PC-3 (cell line): ENCODE measurements at regions not wholly inside any gene's neighbourhood (a gene's known extent, or its start where the extent isn't known, plus 50 kb on each side); places are given as distances from the start of the nearest gene placed in this dataset.

ENCODE experiments used
- ATAC-seq: fragments of 200-7000 bp; cut with Tn5 transposase; 2 replicates; pipeline ENCODE4 v1.9.1; 2020; ENCODE audit warnings: mild to moderate bottlenecking, moderate library complexity
- BruUV-seq: library from RNA; stranded (reverse); fragments of 400-500 nt; replicated peaks from 2 replicates; lab custom pipeline; 2021; lab: Mats Ljungman, UMichigan
- CTCF ChIA-PET: fragments of 300-600 bp; sonication (Branson Sonifier 250); formaldehyde crosslinking; loops from one replicate; lab custom pipeline; 2022; ENCODE audit warnings: antibody characterized with exemption; lab: Charles Lee
- POLR2A ChIA-PET: fragments of 300-600 bp; sonication (Branson Sonifier 250); formaldehyde crosslinking; loops from one replicate; lab custom pipeline; 2022; ENCODE audit warnings: antibody characterized with exemption; ENCODE audit not compliant: unreplicated experiment; lab: Charles Lee
- DNase-seq: peaks from one replicate; pipeline ENCODE4 v3.0.0-alpha.2; 2015
- H2AFZ ChIP-seq: fragments of 300-600 bp; sonication (generic); 2 replicates; pipeline ENCODE4 v1.6.0; 2016; ENCODE audit warnings: antibody characterized with exemption, low read length
- H3F3A ChIP-seq: fragments of 300-600 bp; sonication (generic); one replicate; pipeline ENCODE4 v1.6.0; 2017; ENCODE audit warnings: antibody characterized with exemption, low read length, control low read depth, mild to moderate bottlenecking; ENCODE audit not compliant: unreplicated experiment
- H3K27ac ChIP-seq: fragments of 300-600 bp; sonication (generic); 2 replicates; pipeline ENCODE4 v1.5.1; 2016; ENCODE audit warnings: mild to moderate bottlenecking, low read length
- H3K27me3 ChIP-seq: fragments of 300-600 bp; sonication (generic); 2 replicates; pipeline ENCODE4 v1.6.1; 2016; ENCODE audit warnings: low read length, mixed read lengths
- H3K36me3 ChIP-seq: fragments of 300-600 bp; sonication (generic); 2 replicates; pipeline ENCODE4 v1.6.1; 2016; ENCODE audit warnings: low read depth, mixed run types, low read length, mixed read lengths
- H3K4me1 ChIP-seq: fragments of 300-600 bp; sonication (generic); 2 replicates; pipeline ENCODE4 v1.5.1; 2016; ENCODE audit warnings: low read length; ENCODE audit not compliant: insufficient read depth
- H3K4me2 ChIP-seq: fragments of 300-600 bp; sonication (generic); 2 replicates; pipeline ENCODE4 v1.6.0; 2016; ENCODE audit warnings: low read length
- H3K4me3 ChIP-seq: fragments of 300-600 bp; sonication (generic); 2 replicates; pipeline ENCODE4 v1.5.1; 2016; ENCODE audit warnings: mild to moderate bottlenecking, low read length, mixed read lengths
- H3K79me2 ChIP-seq: fragments of 300-600 bp; sonication (generic); 2 replicates; pipeline ENCODE4 v1.6.1; 2017; ENCODE audit warnings: low read length, mixed read lengths
- H3K9ac ChIP-seq: fragments of 300-600 bp; sonication (generic); 2 replicates; pipeline ENCODE4 v1.6.0; 2016; ENCODE audit warnings: mild to moderate bottlenecking, low read length
- H3K9me2 ChIP-seq: fragments of 300-600 bp; sonication (generic); replicated peaks from 2 replicates; pipeline ENCODE4 v1.6.1; 2016; ENCODE audit warnings: mixed run types, low read length, mixed read lengths
- H3K9me3 ChIP-seq: fragments of 300-600 bp; sonication (generic); 2 replicates; pipeline ENCODE4 v1.6.1; 2016; ENCODE audit warnings: low read length, mixed read lengths
- H4K20me1 ChIP-seq: fragments of 300-600 bp; sonication (generic); 2 replicates; pipeline ENCODE4 v1.6.1; 2016; ENCODE audit warnings: low read length, mixed read lengths
- CTCF ChIP-seq: fragments of 300-600 bp; sonication (generic); conservative IDR thresholded peaks from 2 replicates; pipeline ENCODE4 v1.5.1; 2017; ENCODE audit warnings: antibody characterized with exemption, low read depth, mild to moderate bottlenecking, low read length
- EZH2 ChIP-seq: fragments of 300-600 bp; sonication (generic); IDR thresholded peaks from one replicate; pipeline ENCODE4 v1.6.1; 2017; ENCODE audit warnings: antibody characterized with exemption, mild to moderate bottlenecking, low read length; ENCODE audit not compliant: unreplicated experiment
- EZH2phosphoT487 ChIP-seq: fragments of 300-600 bp; sonication (generic); IDR thresholded peaks from 2 replicates; pipeline ENCODE4 v1.6.1; 2018; ENCODE audit warnings: mild to moderate bottlenecking, antibody characterized with exemption, low read length, borderline replicate concordance
- intact Hi-C: fragments of 100-400 bp; cut with micrococcal nuclease; formaldehyde crosslinking; loops from 2 replicates; pipeline ENCODE4 v1.9.0; 2023

DNA sequence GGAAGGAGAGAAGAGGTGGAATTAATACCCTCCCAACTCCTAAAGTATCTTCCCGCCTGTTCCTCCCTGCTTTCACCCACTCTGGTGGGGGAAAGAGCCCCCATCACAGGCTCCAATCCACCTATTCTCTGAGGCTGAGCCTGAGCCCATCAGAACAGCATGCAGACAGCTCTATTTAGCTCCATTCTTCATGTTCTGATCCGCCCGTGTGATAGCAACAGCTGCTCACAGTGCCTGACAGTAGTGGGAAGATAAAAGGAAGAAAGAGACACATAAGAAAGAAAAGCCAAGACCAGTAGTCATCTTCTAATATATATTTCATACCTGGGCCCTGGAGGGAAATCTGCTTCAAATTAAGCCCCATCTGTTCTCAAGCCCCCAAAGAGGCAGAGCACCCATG, 80.3 kb upstream of the AKIP1 start:
- BruUV-seq: no TSS peak
- no peak overlapping the region for H3K4me3 ChIP-seq
- H3K36me3 ChIP-seq: no peaks in the 10 kb centered on the region
- H3K27me3 ChIP-seq: no peaks in the 10 kb centered on the region
- H3K79me2 ChIP-seq: no peaks in the 10 kb centered on the region
- no peak overlapping the region for H3K9ac ChIP-seq
- CTCF ChIA-PET: no interaction called here
- no peak for ATAC-seq
- no peaks in the 10 kb centered on the region for H3F3A ChIP-seq
- no peaks in the 10 kb centered on the region for H4K20me1 ChIP-seq
- intact Hi-C loops: no loop called here
- H3K4me2 ChIP-seq: no peak overlapping the region
- H3K27ac ChIP-seq: no peak overlapping the region
- DNase-seq: no peak
- TF ChIP-seq EZH2phosphoT487: no peak
- TF ChIP-seq EZH2: no peak
- no peak for TF ChIP-seq CTCF
- no peaks in the 10 kb centered on the region for H3K9me2 ChIP-seq
- no peaks in the 10 kb centered on the region for H3K9me3 ChIP-seq
- POLR2A ChIA-PET: no interaction called here
- H3K4me1 ChIP-seq: peaks cover 12% of the 10 kb centered on the region
- no peak overlapping the region for H2AFZ ChIP-seq

GRCh38 chr11:8831861-8832260, 79.1 kb upstream of the AKIP1 start:
- ChIA-PET POLR2A (interaction anchor here (0.7 kb wide), 1 partner anchor 45 kb away, joined by 3 read pairs; no protein-coding TSS in a partner anchor), CTCF (no interaction called here)
- Histone ChIP-seq H3F3A (no peaks in the 10 kb centered on the region), H3K9me3 (no peaks in the 10 kb centered on the region), H3K9me2 (no peaks in the 10 kb centered on the region), H3K4me3 (no peak overlapping the region), H3K27me3 (no peaks in the 10 kb centered on the region), H4K20me1 (no peaks in the 10 kb centered on the region), H2AFZ (no peak overlapping the region), H3K36me3 (no peaks in the 10 kb centered on the region), H3K9ac (no peak overlapping the region), H3K4me2 (no peak overlapping the region), H3K4me1 (0 out of 2 replicates have a peak, but pooled peaks cover 3% of the 10 kb centered on the region), H3K79me2 (no peaks in the 10 kb centered on the region), H3K27ac (no peak overlapping the region)
- ATAC-seq (no peak), DNase-seq (no peak)
- TF ChIP-seq EZH2phosphoT487: no peak
- TF ChIP-seq EZH2: no peak
- no peak for TF ChIP-seq CTCF
- intact Hi-C loops: no loop called here
- BruUV-seq: no TSS peak

GRCh38 chr11:8832571-8833260, 78.3 kb upstream of the AKIP1 start:
- Histone ChIP-seq H3F3A (no peaks in the 10 kb centered on the region), H3K9me2 (no peaks in the 10 kb centered on the region), H3K9ac (no peak overlapping the region), H3K36me3 (no peaks in the 10 kb centered on the region), H3K4me3 (no peak overlapping the region), H4K20me1 (no peaks in the 10 kb centered on the region), H3K27me3 (no peaks in the 10 kb centered on the region), H3K4me2 (no peak overlapping the region), H2AFZ (no peak overlapping the region), H3K4me1 (0 out of 2 replicates have a peak, but pooled peaks cover 3% of the 10 kb centered on the region), H3K27ac (no peak overlapping the region), H3K79me2 (no peaks in the 10 kb centered on the region), H3K9me3 (no peaks in the 10 kb centered on the region)
- BruUV-seq: no TSS peak
- ChIA-PET CTCF (no interaction called here), POLR2A (interaction anchor here (0.7 kb wide), 1 partner anchor 44 kb away, joined by 3 read pairs; no protein-coding TSS in a partner anchor)
- intact Hi-C loops: no loop called here
- TF ChIP-seq EZH2phosphoT487 (no peak), EZH2 (no peak), CTCF (no peak)
- ATAC-seq (peak; percentile 67), DNase-seq (peak; percentile 49)
